Fibroblast of skin of scalp (primary cell): ENCODE measurements at regions not wholly inside any gene's neighbourhood (a gene's known extent, or its start where the extent isn't known, plus 50 kb on each side); places are given as distances from the start of the nearest gene placed in this dataset.

ENCODE experiments used
- DNase-seq: peaks from one replicate; pipeline ENCODE4 v3.0.0-alpha.2; 2013

- DNase-seq: no peak
Measured at GRCh38 chr19:30648866-30649862, 277.0 kb downstream of the ZNF536 start.

GRCh38 chr19:30647891-30648720 is 275.9 kb downstream of the ZNF536 start:
- peak; percentile 14 for DNase-seq

DNA sequence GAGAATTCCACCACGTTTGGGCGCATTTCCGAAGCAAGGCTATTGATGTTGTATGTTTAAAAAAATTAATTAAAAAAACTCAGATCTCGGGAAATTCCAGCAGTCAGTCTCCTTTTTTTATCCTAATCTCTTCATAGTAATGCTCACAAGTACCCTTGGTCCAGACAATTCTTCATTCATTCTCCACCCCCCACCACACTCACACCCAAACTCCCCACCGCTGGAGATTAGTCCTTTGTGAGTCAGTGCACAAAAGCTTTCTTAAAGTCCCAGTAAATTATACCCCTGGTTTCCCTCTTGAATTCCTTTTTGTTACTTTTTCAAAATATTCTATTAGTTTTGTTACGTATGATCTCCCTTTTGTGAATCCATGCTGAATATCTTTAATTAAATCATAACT is 274.6 kb downstream of the ZNF536 start:
- DNase-seq: no peak

- DNase-seq: no peak
Measured at GRCh38 chr19:30645946-30646577, 273.9 kb downstream of the ZNF536 start.

GRCh38 chr19:30640252-30640965 is 268.2 kb downstream of the ZNF536 start:
- peak; percentile 23 for DNase-seq

DNA sequence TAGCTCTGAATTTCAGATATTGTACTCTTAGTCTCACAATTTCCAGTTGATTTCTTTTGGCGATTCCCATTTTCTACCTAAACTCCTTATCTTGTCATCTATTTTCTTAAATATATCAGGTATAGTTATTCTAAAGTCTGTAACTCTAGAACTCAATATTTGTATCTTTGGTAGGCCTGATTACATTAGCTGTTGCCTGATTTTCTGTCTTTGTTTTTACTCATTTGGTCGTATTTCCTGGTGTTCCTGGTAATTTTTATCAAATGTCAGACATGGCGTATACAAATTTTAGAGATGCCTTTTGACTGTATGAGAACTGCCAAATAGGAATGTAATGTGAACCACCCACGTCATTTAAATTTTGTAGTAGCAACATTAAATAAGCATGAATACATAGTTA is 266.7 kb downstream of the ZNF536 start:
- DNase-seq: no peak

GRCh38 chr19:30637926-30638325 is 265.7 kb downstream of the ZNF536 start:
- DNase-seq: no peak

DNA sequence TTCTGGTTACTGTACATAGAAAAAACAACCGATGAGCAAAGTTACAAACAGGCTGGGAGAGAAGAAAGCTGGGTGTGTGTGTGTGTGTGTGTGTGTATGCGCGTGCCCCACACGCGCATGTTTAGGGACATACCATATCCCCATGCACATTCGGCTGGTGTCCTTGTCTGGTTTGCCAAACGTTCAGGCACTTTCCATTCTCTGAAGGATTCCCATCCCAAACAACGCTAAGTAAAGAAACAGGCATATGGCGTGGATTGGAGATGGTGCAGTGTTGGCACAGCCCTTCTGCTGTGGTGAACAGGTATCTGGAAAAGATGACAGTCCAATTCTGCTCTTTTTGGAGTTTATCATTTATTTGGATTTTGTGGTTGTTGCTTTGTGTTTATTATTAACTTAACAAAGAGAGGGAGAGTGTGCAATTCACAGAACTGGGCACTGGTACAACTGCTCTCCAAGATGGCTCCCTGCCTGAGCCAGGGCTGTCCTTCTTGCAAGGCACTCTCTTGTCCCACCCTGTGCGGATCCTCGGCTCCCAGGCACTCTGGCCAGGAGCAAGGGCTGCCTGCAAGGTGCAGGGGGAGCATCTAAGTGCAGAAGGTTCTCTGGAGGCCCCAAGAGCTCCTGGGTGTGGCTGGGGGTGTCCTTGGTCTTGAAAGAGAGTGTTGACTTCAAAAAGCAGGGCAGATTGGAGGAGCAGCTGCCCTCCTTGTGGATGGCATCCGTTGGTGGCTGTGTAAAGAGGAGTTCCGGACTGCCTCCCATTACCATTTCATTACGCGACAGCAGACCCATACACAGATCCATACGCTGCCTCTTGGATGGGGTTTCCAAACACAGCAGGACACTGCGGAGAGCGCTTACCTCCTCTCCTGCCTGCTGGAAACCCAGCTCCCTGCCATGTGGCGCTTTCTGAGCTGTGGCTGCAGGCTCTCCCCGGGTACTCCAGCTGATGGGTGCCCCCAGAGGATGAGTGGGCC is 263.1 kb downstream of the ZNF536 start:
- no peak for DNase-seq

DNA sequence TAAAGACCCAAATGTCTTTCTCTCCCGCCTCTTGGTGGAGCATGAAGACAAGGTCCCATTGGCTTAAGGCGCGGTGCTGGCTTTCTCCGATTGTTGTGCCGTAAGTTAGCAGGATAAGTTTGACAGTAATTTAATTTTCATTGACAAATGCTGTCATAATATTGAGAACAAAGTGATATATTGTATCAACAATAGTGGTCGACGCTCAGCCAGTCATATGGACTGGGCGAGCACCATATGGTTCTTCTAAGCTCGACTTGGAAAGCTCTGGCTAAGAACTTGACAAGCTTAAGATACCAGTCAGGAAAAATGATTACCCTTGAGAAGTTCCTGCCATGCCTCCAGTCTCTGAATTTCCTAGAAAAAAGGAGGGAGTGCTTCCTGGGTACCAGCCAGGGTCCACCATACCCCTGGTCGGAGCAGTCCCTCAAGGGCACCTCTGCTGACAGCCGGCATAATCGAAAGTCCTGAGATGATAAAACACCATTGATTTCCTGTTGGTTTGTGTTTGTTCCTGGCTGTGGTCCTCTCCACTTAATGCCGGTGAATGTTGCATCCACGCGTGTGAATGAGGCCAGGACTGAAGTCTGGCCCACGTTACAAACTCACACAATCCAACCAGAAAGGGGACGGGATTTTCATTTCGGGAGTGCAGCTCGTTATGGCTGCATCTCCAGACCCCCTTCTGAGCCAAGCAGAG is 262.1 kb downstream of the ZNF536 start:
- no peak for DNase-seq

GRCh38 chr19:30631033-30631370 is 258.8 kb downstream of the ZNF536 start:
- DNase-seq: no peak

- no peak for DNase-seq
Measured at GRCh38 chr19:30630289-30631032, 258.3 kb downstream of the ZNF536 start.

DNA sequence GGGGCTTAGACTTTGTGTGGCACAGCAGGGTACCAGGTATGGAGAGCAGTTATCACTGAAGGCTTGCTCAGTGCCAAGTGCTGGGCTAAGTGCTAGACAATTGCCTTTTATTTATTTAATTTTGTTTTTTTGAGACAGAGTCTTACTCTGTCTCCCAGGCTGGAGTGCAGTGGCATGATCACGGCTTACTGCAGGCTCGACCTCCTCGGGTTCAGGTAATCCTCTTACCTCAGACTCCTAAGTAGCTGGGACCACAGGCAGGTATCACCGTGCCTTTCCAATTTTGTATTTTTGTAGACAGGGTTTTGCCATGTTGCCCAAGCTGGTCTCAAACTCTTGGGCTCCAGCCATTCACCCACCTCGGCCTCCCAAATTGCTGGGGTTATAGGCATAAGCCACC is 256.9 kb downstream of the ZNF536 start:
- DNase-seq: no peak

GRCh38 chr19:30626626-30626966 is 254.4 kb downstream of the ZNF536 start:
- DNase-seq: no peak

DNA sequence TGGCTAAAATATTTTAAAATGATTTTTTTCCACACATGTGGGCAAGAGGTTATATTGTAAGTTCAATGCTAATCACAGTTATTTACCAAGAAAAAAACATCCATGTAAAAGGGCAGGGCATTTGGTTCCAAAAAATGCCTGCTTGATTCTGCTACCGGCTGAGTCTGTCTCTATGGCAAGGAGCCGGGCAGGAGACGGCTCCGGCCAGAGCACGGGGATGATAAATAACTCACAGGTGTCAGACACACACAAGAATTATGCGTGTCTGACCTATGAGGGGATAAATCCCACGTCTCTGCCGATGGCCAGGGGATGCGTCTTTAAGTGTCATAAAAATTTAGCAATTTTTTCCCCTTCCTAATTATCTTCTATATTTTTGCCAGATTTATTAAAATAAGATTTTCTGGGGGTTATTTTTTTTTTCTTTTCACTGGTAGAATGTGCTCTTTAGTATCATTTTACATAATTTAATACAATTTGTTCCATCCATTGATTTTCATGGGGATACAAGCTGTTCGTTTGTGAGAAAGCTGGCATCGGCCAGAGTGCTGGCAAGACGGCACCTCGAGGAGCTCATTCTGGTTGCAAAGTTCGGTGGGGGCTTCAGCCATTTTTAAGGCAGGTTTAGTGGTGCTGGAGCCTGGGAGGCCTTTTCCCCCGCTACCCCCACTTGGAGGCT is 253.9 kb downstream of the ZNF536 start:
- no peak for DNase-seq

GRCh38 chr19:30622276-30622675 is 250.1 kb downstream of the ZNF536 start:
- DNase-seq: no peak

DNA sequence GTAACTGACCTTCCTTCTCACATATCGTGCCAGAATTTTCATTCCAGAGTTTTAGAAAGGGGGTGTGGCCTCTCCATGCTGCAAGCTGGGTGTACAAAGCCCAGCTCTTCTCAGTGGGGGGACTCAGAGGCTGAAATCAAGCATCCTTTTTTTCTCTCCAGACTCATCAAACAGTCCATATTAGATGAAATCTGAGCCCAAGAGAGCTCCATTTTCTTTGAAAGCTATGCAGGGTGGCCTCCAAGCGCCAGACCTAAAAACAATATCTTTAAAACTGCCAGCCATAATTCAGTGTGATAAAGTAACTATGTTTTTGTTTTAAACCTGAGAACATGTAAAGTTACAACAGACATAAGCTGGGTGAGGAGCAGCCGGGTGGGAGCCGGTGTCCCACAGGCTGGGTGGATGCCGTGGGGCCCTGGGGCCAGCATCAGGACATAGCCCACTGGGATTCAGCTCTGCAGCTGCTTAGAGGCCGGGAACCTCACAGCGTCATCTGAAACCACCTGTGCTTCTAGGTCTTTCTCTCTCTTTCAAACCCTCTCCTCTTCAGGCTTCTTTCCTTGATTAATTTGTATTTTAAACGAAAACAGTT is 249.2 kb downstream of the ZNF536 start:
- no peak for DNase-seq

- no peak for DNase-seq
Measured at GRCh38 chr19:30620354-30620753, 248.2 kb downstream of the ZNF536 start.

DNA sequence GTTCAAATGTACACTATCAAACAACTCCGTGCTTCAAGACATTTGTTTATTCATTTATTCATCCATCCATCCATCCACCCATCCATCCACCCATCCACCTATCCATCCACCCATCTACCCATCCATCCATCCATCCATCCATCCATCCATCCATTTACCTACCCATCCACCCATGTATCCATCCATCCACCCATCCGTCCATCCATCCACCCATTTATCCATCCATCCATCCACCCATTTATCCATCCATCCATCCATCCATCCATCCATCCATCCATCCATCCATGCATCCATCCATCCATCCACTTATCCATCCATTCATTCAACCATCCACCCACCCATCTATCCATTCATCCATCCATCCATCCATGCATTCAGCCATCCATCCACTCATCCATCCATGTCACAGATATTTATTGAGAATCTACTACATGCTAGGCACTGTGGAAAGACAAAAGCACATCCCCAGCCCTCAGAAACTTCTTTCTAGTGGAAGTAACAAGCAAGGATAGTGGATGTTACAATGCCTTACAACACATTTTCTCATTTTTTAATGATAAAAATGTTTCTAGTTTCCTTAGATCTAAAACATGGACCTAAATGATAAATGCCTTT is 237.6 kb downstream of the ZNF536 start:
- DNase-seq: no peak
